Medulla oblongata (tissue), 1 donor: ENCODE measurements at regions not wholly inside any gene's neighbourhood (a gene's known extent, or its start where the extent isn't known, plus 50 kb on each side); places are given as distances from the start of the nearest gene placed in this dataset.
"Not testable (repeated sequence)": the region's sequence is repeated elsewhere in the genome, so short reads cannot be mapped to it uniquely, and the experiment has no call there.

Source experiments
- DNase-seq: peaks from one replicate; pipeline ENCODE4 v3.0.0-alpha.2; 2015; ENCODE audit errors: extremely low spot score

DNA sequence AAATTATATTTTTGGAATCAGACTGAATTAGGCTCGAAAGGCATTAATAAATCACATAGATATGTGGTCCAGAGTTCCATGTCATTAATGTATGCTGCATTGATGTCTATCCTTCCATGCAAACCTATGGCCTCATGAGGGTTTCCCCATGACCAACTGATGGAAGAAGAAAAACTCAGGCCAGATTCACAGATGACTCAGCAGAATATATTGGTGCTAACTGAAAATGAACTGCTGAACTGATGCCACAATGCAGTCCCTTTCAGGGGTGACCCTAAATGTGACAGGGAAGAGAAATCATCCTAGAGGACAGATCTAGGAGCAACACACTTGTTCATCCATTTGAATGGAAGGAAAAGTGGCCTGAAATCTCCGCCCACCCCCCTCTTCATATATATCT is 110.5 kb upstream of the KCND3 start:
- DNase-seq: no peak

DNA sequence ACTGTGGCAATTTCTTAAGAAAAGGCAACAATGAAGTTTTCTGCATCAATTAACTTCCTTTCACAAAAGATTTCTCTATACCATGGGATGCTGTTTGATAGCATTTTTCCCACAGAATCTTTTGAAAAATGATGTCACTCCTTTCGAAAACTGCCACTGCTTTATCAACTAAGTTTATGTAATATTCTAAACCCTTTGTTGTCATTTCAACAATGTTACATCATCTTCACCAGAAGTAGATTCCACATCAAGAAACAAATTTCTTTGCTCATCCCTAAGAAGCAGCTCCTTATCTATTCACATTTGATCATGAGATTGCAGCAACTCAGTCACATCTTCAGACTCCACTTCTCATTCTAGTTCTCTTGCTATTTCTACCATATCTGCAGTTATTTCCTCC is 116.1 kb upstream of the KCND3 start:
- DNase-seq: no peak

DNA sequence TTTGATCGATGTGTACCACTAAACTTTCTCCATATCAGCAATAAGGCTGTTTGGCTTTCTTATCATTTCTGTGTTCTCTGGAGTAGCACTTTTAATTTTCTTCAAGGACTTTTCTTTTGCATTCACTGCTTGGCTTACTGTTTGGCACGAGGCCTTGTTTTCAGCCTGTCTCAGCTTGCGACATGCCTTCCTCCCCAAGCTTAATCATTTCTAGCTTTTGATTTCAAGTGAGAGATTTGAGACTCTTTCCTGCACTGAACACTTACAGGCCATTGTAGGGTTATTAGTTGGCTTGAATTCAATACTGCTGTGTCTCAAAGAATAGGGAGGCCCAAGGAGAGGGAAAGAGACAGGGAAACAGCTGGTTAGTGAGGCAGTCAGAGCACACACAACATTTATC is 120.6 kb upstream of the KCND3 start:
- no peak for DNase-seq

DNA sequence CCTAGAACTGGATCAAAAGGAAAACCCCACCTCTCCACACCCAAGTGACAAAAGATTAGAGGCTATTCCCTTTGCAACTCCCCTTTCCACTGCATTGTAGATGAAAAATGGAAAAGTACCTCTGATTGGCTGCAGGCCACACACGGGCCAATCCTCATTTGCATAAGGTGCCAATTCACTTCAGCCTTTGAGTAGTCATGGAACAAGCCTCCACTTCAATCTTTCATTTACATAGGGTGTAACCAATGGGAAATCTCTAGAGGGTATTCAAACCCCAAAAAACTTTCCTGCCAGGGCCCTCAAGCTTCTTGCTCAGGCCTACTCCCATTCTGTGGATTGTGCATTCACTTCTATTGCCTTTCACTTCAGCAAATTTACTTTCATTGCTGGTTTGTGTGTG is 122.3 kb upstream of the KCND3 start:
- no peak for DNase-seq

DNA sequence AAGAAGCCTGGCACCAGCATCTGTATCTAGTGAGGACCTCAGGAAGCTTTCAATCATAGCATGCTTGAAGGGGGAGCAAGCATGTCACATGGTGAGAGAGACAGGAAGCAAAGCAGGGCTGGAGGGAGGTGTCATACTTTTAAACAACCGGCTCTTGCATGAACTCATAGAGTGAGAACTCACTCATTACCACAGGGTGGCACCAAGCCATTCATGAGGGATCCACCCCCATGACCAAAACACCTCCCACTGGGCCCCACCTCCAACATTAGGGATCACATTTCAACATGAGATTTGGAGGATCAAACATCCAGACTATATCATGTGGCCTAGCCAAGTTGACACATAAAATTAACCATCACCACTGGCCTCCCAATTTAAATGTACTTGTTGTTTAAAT is 125.1 kb upstream of the KCND3 start:
- DNase-seq: no peak

DNA sequence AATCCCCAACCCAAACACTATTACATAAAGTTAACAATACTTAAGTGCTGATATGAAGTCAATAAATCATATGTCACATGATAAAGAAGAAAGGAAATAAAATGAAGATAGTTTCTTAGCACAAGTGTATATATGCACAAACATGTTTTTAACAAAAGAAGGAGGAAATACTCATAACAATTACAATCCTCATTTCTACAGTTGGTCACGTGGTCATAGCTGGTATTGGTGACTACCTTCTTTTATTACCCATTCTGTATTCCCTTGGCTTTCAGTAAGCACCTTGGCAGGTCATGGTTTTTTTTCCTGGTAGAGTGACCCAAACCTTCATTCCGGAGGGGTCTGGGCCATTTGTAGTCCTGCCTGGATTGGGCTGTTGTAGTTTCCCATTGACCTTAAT is 137.1 kb upstream of the KCND3 start:
- no peak for DNase-seq

DNA sequence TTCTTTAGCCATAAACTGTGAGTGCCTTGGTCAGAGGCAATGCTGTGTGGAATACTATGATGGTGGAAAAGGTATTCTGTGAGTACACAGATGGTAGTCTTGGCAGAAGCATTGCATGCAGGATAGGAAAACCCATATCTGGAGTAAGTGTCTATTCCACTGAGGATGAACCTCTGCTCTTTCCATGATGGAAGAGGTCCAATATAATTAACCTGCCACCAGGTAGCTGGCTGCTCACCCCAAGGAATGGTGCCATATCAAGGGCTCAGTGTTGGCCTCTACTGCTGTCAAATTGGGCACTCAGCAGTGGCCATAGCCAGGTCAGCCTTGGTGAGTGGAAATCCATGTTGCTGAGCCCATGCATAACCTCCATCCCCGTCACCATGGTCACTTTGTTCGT is 138.1 kb upstream of the KCND3 start:
- not testable (repeated sequence) for DNase-seq

DNA sequence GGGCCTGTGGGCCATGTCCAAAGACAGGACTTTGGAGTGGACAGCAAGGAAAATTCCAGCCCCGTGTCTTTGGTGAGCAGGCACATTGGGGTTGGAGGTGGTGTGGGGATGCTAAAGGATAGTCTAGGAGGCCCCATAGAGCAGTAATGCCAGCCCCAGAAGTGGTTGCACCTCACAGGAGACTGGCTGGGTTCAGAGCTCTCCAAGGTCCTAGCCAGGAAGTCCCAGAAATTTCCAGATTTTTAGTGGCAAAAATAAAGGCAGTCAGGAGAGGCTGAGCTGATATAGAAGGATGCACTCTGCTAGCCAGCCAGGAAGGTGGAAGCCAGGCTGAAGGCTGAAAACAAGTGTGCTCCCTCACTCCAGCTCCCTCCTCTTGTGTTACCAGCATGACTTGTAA is 144.0 kb upstream of the KCND3 start:
- DNase-seq: no peak

DNA sequence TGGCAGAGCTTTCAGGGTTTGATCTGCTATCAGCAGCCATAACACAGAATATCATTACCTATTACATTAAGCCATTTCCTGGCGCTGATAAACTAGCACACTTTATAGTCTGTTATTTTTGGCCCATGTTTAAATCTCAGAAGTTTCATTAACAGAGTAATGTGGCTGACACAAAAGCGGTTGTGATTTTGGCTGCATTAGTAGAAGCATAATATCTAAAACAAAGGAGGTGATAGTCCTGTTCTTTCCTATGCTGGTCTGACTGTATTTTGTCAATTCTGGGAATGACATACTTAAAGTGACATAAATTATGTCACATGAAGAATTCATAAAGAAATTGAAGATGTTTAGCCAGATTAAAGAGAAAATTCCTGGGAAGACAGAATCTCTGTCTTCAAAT is 151.3 kb upstream of the KCND3 start:
- no peak for DNase-seq

DNA sequence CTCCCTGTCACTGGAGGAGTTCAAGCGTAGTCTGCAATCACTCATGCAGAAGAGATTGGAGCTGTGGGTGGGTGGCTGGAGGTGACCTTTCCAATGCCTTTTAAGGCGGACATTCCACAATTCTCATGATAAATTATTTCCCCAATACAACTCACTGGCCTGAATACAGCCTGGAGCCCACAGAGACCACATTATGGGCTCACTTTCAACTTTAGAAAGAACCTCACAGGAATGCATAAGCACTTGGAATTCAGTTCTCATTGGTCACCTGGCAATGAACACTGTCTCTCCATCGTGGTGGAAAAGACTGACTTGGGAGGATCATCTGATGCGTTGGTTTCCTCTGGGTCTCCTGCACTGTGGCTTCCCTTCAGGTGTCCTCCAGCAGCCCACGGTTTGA is 151.8 kb upstream of the KCND3 start:
- DNase-seq: no peak

DNA sequence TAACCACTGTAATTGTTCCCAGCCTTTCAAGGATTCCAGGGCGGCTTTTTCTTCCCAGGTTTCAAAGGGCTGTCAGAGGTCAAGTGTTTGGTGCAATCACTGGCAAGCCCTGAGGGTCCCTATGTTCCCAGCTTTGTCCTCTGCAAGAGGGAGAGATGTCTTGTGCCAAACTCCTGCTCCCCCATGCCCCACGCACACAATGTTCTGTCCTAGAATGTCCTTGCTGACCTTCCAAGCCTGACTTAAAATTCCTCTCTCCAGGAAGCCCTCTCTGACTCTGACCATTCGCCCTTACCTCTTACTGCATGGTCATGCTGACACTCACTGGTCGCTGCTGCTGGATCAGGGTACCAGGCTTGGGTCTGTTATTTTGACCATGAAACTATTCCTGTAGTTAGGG is 152.5 kb upstream of the KCND3 start:
- peak; percentile 0 for DNase-seq

DNA sequence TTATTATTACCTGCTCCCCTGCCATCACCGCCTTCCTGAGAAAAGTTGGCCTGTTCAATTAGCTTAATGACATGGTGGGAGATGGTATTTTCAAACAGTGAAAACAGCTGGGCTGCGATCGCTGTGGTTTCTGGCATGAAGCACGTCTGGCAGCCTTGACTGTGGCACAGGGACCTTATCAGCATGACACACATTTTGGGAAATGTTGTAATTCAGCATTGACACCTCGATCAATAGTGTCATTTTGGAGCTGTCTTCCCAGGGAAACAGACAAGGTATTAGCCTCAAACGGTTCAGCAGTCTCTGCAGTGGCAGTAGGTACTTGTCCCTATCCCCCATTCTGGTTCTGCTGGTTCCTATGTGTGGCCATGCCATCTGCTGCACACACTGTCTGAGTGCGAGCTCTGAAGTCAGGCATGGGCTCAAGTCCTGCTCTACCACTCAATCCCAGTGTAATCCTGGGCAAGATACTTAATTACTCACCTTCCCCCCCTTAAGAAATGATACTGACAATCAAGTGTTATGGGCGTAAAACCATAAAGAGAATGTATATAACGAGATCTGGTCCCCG is 154.5 kb upstream of the KCND3 start:
- peak; percentile 1 for DNase-seq

DNA sequence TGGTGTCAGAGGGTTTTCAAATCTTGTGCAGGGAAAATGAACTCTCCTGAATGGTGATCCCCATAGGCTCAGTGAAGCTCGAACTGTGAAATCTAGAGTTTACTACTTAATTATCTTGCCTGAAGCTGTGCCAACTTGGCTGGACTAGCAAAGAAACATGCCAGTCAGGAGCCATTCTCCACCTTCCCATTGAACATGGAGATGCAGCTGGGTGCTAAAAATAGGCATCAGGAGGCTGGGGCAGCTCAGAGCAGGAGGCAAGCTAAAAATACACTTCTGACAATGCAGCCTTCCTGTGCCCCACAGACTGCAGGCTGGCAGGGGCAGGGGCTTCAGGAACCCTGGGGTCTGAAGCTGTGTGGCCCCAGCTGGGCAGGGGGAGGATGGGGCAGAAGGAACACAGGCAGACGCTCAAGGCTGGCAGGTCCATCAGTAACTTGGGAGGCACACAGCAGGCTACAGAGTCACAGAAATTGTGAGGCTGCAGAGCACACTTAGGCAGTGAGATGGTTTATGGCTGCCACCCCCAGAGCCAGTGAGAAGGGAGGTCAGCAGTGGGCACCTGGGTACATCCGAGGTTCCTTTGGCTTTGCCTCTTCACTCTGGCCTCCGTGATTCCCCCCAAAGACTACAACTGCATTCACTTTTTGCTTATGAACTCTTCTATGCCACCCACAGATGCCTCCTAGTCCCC is 155.4 kb upstream of the KCND3 start:
- DNase-seq: peak; percentile 1

DNA sequence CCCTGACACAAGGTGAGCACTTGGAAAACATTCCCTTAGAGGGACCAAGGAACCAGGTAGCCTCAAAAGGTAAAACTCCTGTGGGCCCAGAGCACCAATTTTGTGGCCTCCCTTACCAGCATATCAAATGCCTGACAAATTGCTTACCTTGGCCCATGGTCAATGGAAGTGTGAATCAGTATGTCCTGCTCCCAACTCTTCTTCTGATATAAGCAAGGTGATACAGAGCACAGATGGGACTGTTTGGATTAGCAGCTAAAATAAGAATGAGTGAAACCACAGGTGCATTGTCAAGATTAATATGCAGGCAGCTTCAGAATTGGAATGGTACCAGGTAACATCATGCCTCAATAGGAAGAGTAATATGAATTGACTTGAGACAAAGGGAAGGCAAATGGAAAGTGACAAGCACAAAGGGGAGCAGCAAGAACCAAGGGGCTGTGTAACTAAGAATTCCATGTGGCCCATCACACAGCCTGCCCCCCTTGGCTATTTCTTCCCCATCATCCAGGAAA is 156.8 kb upstream of the KCND3 start:
- peak; percentile 1 for DNase-seq

DNA sequence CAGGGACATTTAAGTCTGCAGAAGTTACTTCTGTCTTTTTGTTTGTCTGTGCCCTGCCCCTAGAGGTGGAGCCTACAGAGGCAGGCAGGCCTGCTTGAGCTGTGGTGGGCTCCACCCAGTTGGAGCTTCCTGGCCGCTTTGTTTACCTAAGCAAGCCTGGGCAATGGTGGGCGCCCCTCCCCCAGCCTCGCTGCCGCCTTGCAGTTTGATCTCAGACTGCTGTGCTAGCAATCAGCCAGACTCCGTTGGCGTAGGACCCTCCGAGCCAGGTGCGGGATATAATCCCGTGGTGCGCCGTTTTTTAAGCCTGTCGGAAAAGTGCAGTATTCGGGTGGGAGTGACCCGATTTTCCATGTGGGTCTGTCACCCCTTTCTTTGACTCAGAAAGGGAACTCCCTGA is 170.7 kb upstream of the KCND3 start:
- DNase-seq: not testable (repeated sequence)

DNA sequence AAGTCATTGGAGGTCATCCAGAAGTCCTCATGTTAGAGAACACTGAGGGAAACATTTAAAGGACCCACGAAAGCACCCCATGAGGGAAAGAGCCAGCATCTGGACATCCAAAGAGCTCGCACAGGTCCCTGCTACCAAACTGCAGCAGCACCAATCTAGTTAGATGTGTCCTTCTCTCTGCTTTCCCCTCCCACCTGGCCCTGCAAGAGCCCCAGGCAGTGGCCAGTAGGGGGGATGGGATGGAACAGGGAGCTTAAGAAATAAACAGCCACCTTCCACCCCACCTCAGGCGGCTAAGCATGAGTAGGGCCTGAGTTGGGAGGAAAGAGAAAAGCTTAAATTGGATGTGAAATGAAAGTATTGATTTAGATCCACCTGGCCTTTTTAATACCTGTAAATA is 175.9 kb upstream of the KCND3 start:
- DNase-seq: no peak

DNA sequence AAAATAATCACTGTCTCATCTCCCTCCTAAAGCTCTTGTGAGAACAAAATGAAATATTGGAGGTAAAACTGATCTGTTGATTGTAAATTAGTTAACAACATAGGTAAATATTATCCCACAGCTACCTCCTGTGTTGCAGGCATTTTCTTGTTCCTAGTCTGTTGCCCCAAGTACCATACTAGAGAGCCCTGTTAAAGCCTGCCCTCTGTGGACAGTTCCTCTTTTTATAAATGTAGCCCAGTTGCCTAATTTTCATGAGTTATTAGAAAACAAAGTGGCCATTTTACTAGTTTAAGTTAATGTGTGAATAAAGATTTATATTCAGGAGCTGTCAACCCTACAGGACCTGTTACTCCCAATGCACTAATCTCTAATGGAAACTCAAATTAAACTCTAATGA is 180.0 kb upstream of the KCND3 start:
- no peak for DNase-seq

DNA sequence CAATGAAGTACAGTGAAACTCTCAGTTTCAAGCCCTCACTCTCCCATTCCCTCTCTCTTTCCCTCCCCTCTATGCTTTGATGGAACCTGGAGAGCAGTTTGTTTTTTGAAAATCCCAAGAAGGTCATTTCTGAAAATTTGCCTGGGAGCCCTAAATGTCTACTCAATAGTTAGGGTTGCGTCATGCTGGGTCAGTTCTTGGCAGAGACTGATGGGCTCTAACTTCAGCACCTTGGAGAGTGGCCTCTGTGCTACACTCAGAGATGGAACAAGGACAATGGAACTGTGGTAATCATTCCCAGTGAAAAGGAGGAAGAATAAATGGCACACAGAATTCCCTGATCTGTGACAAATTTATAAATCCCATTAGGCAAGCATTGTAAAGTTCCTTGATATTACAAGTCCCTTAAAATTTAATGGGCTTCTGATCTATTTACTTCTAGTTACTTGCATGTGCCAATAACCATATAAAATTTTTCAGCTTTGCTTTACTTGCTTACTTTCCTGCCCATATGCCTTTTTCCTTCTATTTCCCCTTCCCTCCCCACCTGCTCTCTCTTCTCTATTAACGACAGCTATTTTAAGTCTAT is 182.9 kb upstream of the KCND3 start:
- DNase-seq: peak; percentile 48

DNA sequence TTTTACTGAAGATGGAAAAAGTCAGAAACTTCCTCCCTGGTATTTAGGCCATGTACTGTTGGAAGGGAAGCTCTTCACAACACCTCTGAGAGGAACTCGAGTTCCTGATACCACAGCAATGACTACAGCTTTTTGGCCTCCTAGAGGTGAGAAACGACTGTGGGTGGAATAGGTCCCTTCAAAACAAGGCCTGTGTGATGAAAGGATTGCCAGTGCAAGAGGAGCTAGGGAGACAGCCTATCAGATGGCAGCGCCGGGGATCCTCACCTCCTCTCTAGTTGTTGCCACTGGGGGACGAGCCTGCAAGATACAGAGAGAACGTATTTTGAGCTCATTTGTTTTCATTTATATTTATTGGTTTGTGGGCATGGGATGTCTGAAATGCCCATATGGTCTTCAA is 187.8 kb upstream of the KCND3 start:
- no peak for DNase-seq

DNA sequence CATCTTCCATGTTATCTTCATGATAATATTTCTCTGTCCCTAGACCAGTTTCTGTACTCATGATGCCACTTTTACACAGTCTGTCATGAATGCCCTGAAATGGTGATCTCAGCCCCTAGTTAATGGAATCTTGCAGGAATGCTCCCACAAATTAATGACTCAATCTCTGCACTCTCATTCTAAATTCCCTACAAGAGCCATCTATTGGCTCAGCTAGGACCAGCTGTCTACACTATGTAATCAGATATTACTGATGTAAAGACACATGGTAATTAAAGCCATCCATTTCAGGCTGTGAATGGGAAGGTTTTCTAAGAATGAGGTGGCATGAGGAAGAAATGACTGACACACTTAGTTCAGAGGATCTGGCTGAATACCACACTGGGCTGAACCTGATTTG is 199.1 kb upstream of the KCND3 start:
- DNase-seq: no peak

DNA sequence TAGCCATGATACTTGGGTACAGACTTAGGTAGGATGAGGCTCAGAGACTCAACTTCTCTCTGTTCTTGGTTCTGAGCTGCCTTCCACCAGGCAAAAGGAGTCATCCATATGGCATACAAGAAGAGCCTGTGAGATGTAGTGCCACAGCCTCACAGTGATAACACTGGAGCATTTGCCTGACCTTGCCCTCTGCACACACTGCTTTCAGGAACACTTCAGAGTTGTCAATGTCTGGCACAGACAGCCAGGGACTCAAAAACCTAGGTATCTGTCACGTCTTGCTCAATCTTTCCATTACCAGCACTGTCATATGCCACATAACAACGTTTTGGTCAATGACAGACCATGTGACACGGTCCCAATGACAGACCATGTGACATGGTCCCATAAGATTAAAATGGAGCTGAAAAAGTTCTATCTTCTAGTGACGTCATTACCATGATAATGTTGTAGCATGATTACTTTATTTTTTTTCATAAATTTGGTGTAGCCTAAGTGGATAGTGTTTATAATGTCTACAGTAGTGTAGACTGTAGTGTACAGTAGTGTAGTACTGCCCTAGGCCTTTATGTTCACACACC is 199.9 kb upstream of the CTTNBP2NL start:
- DNase-seq: no peak

DNA sequence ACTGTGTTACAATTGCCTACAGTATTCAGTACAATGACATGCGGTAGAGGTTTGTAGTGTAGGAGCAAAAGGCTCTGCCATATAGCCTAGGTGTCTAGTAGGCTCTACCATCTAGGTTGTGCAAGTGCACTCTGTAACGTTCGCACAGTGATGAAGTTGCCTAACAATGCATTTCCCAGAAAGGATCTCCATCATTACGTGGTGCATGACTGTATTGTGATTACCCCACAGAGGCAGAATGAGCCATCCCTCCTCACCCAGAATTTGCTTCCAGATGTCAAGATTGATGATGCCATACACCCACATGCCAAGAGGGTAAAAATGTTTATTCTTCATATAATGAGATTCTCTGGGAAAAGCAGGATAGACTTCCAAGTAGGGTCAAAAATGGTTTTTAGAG is 199.3 kb upstream of the CTTNBP2NL start:
- DNase-seq: no peak

DNA sequence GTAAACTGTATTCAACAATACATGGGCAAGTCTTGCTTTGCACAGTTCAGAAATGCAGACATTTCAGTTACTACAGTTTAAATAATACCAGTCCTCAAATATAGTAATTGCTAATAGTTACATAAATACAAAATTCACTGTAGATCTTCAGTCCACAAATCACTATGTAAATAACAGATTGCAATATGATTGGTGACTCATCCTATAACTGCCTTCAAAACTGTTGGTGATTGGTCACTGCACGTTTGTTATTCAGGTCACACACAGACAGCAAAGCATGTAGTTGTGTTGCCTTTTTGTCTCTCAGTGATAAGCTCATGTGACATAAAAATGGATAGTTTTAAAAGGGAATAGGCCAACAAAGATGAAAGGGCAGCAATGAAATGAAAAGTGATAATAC is 186.5 kb upstream of the CTTNBP2NL start:
- no peak for DNase-seq
